Right cardiac atrium (tissue), 5 donors: ENCODE measurements at regions not wholly inside any gene's neighbourhood (a gene's known extent, or its start where the extent isn't known, plus 50 kb on each side); places are given as distances from the start of the nearest gene placed in this dataset.
"Not testable (repeated sequence)": the region's sequence is repeated elsewhere in the genome, so short reads cannot be mapped to it uniquely, and the experiment has no call there.

Experiments used
- ATAC-seq, 2 donors: fragments of 200-7000 bp; cut with Tn5 transposase; one replicate each; pipeline versions ENCODE4 v1.8.0 to v1.9.1; 2020; ENCODE audit warnings: moderate library complexity in 2 of 2, mild to moderate bottlenecking in 1 of 2
- DNase-seq, 3 donors: peaks; one replicate each; pipeline ENCODE4 v3.0.0-alpha.2; 2020
- H3K27ac ChIP-seq: one replicate; pipeline ENCODE4 v1.5.1; 2013; ENCODE audit warnings: mild to moderate bottlenecking, low read length, control low read depth, moderate library complexity
- H3K27me3 ChIP-seq: one replicate; pipeline ENCODE4 v1.6.1; 2013; ENCODE audit not compliant: control insufficient read depth, insufficient read depth
- H3K4me1 ChIP-seq: one replicate; pipeline ENCODE4 v1.6.1; 2013; ENCODE audit warnings: low read length; ENCODE audit not compliant: control insufficient read depth, insufficient read depth
- H3K4me3 ChIP-seq: one replicate; pipeline ENCODE4 v1.5.1; 2013; ENCODE audit warnings: low read length, control low read depth
- H3K9me3 ChIP-seq: one replicate; pipeline ENCODE4 v1.6.1; 2013; ENCODE audit warnings: low read length; ENCODE audit not compliant: control insufficient read depth
- WGBS: extraction: QIAGEN DNeasy Blood & Tissue Kit; methylation state at CpG from one replicate; pipeline ENCODE4 v1.1.7; 2013; 5-methylcytosine and 5-hydroxymethylcytosine counted together
- intact Hi-C, 4 donors: fragments of 100-400 bp; cut with DNase I; formaldehyde crosslinking; loops; one replicate each; pipeline versions ENCODE4 v1.11.0 to v1.14.0; 2022 to 2023
- donor health status: healthy with polysubstance abuse.
- donor health status: DM: no; HTN: yes; CAD: no.
- donor health status: DM: no; HTN: no; CAD: no.
- donor health status: DM: no; HTN: yes; CAD: no; lungs with severe emphysema.
- donor health status: DM: yes; HTN: yes; CAD: no.

DNA sequence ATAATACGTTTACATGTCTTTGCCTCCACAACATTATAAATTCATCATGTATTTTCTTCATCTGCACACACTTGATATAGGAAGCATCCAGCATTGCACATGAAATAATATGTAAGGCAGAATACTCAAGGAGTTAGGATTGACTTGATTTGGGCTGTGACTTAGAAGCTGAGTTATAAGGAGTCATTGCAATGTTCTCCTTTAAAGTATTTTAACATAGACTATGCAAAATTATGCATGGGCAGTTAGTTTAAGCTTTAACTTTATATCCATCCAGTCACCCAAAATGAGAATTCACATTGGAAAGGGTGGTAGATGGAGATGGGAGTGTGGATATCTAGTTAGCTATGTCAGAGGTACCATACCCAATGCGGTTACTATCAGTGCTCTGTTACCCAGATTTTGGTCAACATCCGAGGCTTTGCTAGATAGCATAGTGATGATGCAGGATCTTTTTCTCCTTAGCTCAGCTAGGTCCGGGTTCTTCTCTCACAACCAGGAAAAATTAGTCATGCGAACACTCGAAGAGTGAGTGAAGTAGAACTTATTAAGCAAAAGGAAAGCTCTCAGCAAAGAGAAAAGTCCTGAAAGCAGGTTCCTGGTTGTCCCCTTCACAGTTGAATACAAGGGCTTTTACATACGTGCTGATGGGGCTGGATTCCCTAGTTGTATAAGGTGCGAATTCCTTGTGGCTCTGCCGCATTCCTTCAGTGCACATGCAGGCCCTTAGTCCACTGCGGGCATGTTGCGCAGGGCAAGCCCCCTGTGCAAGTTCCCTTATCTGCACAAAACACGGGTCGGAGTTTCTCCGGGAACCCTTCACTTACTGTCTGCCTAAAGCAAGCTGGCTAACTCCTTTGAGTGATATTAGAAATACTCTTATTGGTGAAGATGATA lies 73.1 kb upstream of the FAM20A start:
- 82% methylated on average over 14 of the region's 14 CpGs for WGBS
- no peaks in the 10 kb centered on the region for H3K4me1 ChIP-seq
- no peak overlapping the region for H3K27ac ChIP-seq
- H3K27me3 ChIP-seq: no peaks in the 10 kb centered on the region
- DNase-seq (no peak), ATAC-seq (no peak)
- H3K9me3 ChIP-seq: no peaks in the 10 kb centered on the region
- H3K4me3 ChIP-seq: no peak overlapping the region
- intact Hi-C loops: no loop called here

DNA sequence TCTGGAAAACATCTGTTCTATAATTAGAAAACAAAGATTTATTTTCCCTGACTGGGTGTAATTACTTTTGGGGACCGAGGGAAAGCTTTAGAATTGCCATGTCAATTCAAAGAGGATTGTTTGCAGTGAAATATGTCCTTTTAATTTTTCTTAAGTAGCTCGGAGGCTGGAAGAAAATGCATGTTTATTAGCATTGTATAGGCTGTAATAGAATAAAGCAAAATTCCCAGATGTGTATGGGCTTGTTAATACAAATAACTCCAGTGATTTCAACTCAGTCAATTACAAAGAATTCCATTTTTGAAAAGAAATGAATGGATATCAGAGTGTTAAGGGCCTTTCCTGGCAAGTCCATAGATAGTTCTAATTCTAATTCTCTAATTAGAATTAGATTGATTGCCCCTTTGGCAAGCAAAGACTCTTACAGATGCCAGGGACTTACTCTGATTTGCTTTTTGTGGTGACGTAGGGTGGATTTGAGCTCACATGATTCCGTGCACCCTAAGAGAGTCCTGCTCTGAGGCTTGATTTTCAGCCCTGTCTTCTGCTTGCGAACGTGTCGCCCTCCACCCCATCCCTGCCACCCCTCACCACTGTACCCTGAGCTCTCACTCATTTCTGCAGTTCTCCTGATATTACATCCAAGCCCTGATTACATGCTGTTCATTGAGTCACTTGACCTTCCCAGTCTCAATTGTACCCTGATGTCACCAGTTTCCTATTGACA lies 70.0 kb upstream of the FAM20A start:
- Histone ChIP-seq H3K4me3 (no peak overlapping the region), H3K4me1 (no peaks in the 10 kb centered on the region), H3K27me3 (no peaks in the 10 kb centered on the region), H3K27ac (no peak overlapping the region), H3K9me3 (no peaks in the 10 kb centered on the region)
- DNase-seq: no peak
- 88% methylated on average over 7 of the region's 7 CpGs for WGBS
- intact Hi-C loops: no loop called here
- ATAC-seq: no peak

DNA sequence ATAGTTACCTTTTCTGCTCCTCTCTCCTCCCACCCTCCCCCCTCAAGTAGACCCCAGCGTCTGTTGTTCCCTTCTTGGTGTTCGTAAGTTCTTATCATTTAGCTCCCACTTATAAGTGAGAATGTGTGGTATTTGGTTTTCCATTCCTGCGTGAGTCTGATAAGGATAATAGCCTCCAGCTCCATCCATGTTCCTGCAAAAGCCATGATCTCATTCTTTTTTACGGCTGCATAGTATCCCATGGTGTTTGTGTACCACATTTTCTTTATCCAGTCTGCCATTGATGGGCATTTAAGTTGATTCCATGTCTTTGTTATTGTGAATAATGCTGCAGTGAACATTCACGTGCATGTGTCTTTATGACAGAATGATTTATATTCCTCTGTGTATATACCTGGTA lies 65.3 kb upstream of the FAM20A start:
- H3K4me3 ChIP-seq, DNase-seq, H3K27me3 ChIP-seq, H3K4me1 ChIP-seq, H3K9me3 ChIP-seq, intact Hi-C loops, ATAC-seq, H3K27ac ChIP-seq: not testable (repeated sequence)
- WGBS: 50% methylated on average over 5 of the region's 5 CpGs

DNA sequence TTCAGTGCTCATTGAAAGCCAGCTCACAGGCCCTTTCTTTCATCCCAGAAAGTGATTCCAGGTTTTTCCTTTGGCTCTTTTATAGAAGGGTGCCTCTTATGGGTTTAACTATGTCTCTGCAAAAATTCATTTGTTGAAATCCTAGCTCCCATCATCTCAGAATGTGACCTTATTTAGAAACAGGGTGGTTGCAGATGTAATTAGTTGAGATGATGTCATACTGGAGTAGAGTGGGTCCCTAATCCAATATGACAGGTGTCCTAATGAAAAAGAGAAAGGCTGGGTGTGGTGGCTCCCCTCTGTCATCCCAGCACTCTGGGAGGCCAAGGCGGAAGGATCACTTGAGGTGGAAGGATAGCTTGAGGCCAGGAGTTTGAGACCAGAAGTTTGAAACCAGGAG lies 64.2 kb upstream of the FAM20A start:
- ATAC-seq: no peak
- intact Hi-C loops: no loop called here
- H3K4me3 ChIP-seq: no peak overlapping the region

DNA sequence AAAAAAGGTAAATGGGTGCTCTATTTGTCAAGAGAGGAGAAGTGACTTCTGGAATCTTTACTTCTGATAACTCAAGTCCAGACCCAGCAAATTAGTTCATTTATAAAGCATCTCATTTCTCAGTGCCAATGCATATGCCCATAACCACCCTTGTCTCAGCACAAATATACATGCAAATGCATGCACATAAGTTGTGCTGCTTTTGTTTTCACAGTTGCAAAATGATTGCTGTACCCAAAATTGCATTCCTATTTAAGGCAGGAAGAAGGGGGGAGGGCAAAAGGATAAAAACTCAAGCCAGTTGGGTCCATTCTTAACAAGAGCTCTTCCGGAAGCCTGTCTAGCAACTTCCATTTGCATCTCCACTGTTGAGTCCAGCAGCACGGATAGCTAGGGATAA lies 61.3 kb upstream of the FAM20A start:
- Histone ChIP-seq H3K27ac (no peak overlapping the region), H3K4me1 (no peaks in the 10 kb centered on the region), H3K9me3 (no peaks in the 10 kb centered on the region), H3K4me3 (no peak overlapping the region), H3K27me3 (no peaks in the 10 kb centered on the region)
- intact Hi-C loops: no loop called here
- DNase-seq (no peak), ATAC-seq (no peak)
- 85% methylated on average over 2 of the region's 2 CpGs for WGBS

More for the DNA sequence above, 64.2 kb upstream of the FAM20A start:
- DNase-seq: no peak
- H3K27me3 ChIP-seq: no peaks in the 10 kb centered on the region
- H3K4me1 ChIP-seq: no peaks in the 10 kb centered on the region
- H3K27ac ChIP-seq: no peak overlapping the region
- WGBS: 96% methylated on average over 1 of the region's 1 CpG
- H3K9me3 ChIP-seq: no peaks in the 10 kb centered on the region

DNA sequence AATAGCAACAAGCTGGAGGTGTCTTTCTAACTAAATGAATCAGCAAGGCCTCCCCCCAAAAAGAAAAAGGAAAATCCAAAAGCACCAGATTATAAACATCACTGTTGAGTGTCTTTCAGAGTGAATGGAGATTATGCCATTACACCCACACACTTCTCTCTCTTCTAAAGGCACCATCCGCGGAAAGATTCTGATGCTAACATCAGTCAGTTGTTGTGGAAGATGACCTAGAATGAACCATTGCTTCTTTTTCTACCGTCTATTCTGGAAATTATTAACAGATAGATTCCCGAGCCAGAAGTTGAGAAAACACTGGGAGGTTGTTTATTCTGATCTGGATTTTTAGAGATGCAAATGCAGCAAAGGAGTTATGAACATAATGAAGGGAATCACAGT lies 60.9 kb upstream of the FAM20A start:
- DNase-seq: no peak
- Histone ChIP-seq H3K9me3 (no peaks in the 10 kb centered on the region), H3K4me1 (no peaks in the 10 kb centered on the region), H3K27me3 (no peaks in the 10 kb centered on the region), H3K27ac (no peak overlapping the region), H3K4me3 (no peak overlapping the region)
- ATAC-seq: no peak
- intact Hi-C loops: no loop called here
- 58% methylated on average over 4 of the region's 4 CpGs for WGBS

DNA sequence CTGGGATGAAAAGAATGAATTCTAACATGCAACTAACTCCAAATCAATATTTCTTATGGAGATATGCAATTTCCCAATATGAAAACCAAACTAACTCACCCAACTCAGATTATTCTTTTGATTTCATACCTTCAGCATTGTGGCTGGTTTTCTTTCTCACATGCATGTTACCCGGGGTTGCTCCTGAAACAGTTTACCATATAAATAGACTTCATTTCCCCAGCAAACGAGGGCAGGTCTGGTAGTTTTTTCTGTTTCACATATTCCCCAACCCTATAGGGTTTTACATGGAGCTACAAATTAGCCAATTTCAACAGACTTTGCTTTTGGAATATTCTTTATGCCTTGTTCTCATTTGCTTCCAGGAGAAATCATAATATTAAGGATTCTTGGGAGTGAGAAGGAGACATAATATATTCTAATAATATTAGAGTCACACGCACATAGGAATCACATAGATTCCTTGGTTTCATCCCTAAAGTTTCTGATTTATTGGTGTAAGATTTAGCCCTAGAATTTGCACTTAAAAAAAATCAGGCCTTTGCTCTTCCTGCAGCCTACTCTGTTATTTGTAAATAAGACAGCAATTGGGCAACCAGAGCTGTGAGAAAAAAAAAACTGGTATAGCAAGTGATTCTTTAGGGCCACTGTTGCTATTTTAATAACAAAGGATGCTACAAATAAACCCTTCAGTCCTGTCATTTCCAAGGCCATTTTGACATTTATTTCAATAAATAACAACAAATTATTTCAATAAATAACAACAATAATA lies 60.3 kb upstream of the FAM20A start:
- Histone ChIP-seq H3K27me3 (no peaks in the 10 kb centered on the region), H3K4me1 (no peaks in the 10 kb centered on the region), H3K4me3 (no peak overlapping the region), H3K27ac (no peak overlapping the region), H3K9me3 (no peaks in the 10 kb centered on the region)
- DNase-seq (no peak), ATAC-seq (no peak)
- intact Hi-C loops: no loop called here
- WGBS: 76% methylated on average over 3 of the region's 3 CpGs

DNA sequence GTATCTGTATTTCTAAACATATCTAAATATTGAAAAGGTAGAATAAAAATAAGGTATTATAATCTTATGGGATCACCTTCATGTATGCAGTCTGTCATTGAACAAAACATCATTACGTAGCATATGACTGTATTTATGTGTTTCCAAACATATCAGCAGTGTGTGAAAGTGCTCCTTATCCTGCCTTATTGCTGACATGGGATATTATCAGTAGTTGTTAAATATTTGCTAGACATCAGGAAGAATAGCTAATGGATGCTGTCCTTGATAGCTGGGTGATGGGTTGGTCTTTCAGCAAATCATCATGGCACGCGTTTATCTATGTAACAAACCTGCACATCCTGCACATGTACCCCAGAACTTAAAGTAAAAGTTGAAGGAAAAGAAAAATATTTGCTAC lies 59.1 kb upstream of the FAM20A start:
- 90% methylated on average over 3 of the region's 3 CpGs for WGBS
- H3K9me3 ChIP-seq: no peaks in the 10 kb centered on the region
- intact Hi-C loops: no loop called here
- no peak overlapping the region for H3K4me3 ChIP-seq
- H3K27me3 ChIP-seq: no peaks in the 10 kb centered on the region
- no peak overlapping the region for H3K27ac ChIP-seq
- H3K4me1 ChIP-seq: no peaks in the 10 kb centered on the region
- no peak for DNase-seq
- no peak for ATAC-seq

DNA sequence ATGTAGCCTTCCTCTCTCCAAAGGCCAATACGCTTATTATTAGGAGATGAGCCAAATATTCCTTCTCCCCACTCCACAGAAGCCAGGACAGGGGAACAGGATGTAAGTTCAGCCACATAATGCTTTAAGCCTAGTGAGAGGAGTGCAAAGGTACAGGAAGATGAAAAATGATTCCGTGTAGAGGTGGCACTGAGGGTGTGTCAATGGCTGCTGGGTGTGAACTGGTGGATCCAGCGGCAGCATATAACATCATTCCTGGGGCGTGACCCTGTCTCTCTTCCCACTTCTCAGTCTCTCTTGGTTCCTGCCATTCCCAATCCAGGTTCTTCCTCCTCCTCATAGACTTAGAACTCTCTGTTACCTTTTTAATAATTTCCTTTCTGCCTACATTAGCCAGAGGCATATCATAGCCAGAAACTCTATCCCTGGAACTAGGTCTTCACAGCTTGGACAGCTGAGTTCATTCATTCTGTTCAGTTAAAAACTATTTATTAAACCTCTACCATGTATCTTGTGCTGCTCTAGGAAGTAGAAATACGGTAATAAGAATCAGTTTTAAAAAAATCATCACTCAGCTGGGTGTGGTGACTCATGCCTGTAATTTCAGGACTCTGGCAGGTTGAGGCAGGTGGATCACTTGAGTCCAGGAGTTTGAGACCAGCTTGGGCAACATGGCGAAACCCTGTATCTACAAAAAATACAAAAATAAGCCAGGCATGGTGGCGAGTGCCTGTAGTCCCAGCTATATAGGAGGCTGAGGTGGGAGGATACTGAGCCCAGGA lies 58.0 kb upstream of the FAM20A start:
- ATAC-seq (no peak), DNase-seq (no peak)
- Histone ChIP-seq H3K4me3 (no peak overlapping the region), H3K27me3 (no peaks in the 10 kb centered on the region), H3K27ac (no peak overlapping the region), H3K9me3 (no peaks in the 10 kb centered on the region), H3K4me1 (no peaks in the 10 kb centered on the region)
- WGBS: 84% methylated on average over 7 of the region's 7 CpGs
- intact Hi-C loops: no loop called here

DNA sequence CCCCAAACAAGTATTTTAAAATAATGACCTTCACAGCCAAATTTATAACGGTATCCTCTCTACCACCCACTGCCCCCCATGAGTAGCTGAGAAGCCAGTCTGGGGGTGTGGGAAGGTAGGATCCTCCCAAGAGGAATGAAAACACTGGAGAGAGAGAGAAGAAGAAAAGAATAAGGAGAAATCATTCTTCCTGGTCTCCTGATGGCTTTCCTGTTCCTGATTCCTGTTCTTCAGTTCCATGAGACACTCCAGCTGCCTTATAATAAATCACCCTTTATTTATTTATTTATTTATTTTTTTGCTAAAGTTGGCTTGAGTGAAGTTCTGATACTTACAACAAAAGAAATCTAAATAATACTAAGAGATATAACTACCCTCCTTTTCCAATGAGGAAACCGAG lies 56.4 kb upstream of the FAM20A start:
- Histone ChIP-seq H3K27ac (no peak overlapping the region), H3K4me3 (no peak overlapping the region), H3K9me3 (no peaks in the 10 kb centered on the region), H3K4me1 (no peaks in the 10 kb centered on the region), H3K27me3 (no peaks in the 10 kb centered on the region)
- ATAC-seq: no peak
- DNase-seq: no peak
- 51% methylated on average over 2 of the region's 2 CpGs for WGBS
- intact Hi-C loops: no loop called here
